ENCODE measurements at regions not wholly inside any gene's neighbourhood (a gene's known extent, or its start where the extent isn't known, plus 50 kb on each side); places are given as distances from the start of the nearest gene placed in this dataset.

DNA sequence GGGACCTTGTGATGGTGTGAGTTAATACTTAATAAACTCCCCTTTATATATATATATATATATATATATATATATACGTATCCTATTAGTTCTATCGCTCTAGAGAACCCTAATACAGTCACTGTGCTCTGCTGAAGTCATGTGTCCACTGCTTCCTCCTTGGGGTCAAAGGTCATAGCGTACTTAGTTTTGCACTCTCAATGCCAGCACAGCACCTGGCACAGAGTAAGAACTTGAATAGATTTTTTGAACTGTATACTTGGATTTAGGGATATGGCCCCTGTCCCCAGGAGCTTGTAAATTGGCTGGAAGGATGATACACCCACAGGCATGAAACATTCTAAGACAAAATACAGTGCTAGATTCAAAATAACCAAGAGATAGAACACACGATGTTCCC, 58.9 kb upstream of the PLXNA4 start:
- H3K4me3 ChIP-seq (ENCODE audit: low read length): no peak overlapping the region
- no peak overlapping the region for H3K4me2 ChIP-seq (ENCODE audit: low read length)
- no peaks in the 10 kb centered on the region for H3K9me2 ChIP-seq (ENCODE audit: insufficient read depth, low read length)
- H4K20me1 ChIP-seq (ENCODE audit: insufficient read depth): no peaks in the 10 kb centered on the region
- no peak overlapping the region for H3K27ac ChIP-seq (ENCODE audit: low read length)
- H3K27me3 ChIP-seq (ENCODE audit: insufficient read depth, low read depth, low read length): no peaks in the 10 kb centered on the region
- no peaks in the 10 kb centered on the region for H3F3A ChIP-seq (ENCODE audit: insufficient read depth, low read length, poor library complexity, severe bottlenecking)
- H3K79me2 ChIP-seq (replicated peaks; ENCODE audit: insufficient read depth, low read length): no peaks in the 10 kb centered on the region
- no peak overlapping the region for H3K9ac ChIP-seq (ENCODE audit: low read length)
- no peaks in the 10 kb centered on the region for H3K9me3 ChIP-seq (ENCODE audit: low read length)
- no peaks in the 10 kb centered on the region for H3K36me3 ChIP-seq (ENCODE audit: insufficient read depth, low read length)
- TF ChIP-seq EP300 (conservative IDR thresholded peaks at IDR 0.05; ENCODE audit: poor library complexity, severe bottlenecking) (no peak), SMC3 (conservative IDR thresholded peaks at IDR 0.05; ENCODE audit: poor library complexity) (no peak), POLR2AphosphoS5 (IDR thresholded peaks at IDR 0.05) (no peak), TAF1 (IDR thresholded peaks at IDR 0.05; ENCODE audit: low read depth) (no peak), EZH2 (IDR thresholded peaks at IDR 0.05; ENCODE audit: borderline replicate concordance, insufficient read depth, low read length, poor library complexity, severe bottlenecking) (no peak), RAD21 (conservative IDR thresholded peaks at IDR 0.05) (no peak), MXI1 (conservative IDR thresholded peaks at IDR 0.05; ENCODE audit: poor library complexity, severe bottlenecking) (no peak)
- TF ChIP-seq, protein P1, sequence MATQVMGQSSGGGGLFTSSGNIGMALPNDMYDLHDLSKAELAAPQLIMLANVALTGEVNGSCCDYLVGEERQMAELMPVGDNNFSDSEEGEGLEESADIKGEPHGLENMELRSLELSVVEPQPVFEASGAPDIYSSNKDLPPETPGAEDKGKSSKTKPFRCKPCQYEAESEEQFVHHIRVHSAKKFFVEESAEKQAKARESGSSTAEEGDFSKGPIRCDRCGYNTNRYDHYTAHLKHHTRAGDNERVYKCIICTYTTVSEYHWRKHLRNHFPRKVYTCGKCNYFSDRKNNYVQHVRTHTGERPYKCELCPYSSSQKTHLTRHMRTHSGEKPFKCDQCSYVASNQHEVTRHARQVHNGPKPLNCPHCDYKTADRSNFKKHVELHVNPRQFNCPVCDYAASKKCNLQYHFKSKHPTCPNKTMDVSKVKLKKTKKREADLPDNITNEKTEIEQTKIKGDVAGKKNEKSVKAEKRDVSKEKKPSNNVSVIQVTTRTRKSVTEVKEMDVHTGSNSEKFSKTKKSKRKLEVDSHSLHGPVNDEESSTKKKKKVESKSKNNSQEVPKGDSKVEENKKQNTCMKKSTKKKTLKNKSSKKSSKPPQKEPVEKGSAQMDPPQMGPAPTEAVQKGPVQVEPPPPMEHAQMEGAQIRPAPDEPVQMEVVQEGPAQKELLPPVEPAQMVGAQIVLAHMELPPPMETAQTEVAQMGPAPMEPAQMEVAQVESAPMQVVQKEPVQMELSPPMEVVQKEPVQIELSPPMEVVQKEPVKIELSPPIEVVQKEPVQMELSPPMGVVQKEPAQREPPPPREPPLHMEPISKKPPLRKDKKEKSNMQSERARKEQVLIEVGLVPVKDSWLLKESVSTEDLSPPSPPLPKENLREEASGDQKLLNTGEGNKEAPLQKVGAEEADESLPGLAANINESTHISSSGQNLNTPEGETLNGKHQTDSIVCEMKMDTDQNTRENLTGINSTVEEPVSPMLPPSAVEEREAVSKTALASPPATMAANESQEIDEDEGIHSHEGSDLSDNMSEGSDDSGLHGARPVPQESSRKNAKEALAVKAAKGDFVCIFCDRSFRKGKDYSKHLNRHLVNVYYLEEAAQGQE (IDR thresholded peaks at IDR 0.05; ENCODE audit: borderline replicate concordance): no peak
- TF ChIP-seq, protein P2, sequence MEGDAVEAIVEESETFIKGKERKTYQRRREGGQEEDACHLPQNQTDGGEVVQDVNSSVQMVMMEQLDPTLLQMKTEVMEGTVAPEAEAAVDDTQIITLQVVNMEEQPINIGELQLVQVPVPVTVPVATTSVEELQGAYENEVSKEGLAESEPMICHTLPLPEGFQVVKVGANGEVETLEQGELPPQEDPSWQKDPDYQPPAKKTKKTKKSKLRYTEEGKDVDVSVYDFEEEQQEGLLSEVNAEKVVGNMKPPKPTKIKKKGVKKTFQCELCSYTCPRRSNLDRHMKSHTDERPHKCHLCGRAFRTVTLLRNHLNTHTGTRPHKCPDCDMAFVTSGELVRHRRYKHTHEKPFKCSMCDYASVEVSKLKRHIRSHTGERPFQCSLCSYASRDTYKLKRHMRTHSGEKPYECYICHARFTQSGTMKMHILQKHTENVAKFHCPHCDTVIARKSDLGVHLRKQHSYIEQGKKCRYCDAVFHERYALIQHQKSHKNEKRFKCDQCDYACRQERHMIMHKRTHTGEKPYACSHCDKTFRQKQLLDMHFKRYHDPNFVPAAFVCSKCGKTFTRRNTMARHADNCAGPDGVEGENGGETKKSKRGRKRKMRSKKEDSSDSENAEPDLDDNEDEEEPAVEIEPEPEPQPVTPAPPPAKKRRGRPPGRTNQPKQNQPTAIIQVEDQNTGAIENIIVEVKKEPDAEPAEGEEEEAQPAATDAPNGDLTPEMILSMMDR (IDR thresholded peaks at IDR 0.05; ENCODE audit: poor library complexity, severe bottlenecking): no peak
- H2AFZ ChIP-seq (ENCODE audit: low read depth, low read length): no peak overlapping the region

DNA sequence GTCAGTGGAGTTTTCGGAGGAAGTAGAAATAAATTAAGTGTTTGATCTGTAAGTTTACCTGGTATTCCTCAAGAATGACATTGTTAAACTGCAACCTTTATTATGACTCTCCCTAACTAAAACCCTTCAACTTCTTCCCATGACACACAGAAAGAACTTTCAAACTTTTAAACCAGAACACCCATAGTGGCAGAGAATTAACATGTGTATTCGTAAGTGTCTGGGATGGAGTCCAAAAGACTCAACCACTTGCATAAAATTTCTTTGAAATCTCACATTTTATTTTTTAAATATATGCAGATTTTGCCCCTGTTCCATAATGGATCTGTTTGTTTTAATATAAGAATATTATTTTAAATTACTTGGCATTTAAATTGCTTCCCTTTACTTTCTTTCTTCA, 54.6 kb upstream of the PLXNA4 start:
- H3F3A ChIP-seq (ENCODE audit: insufficient read depth, low read length, poor library complexity, severe bottlenecking): no peaks in the 10 kb centered on the region
- no peak overlapping the region for H3K4me2 ChIP-seq (ENCODE audit: low read length)
- H3K9me3 ChIP-seq (ENCODE audit: low read length): no peaks in the 10 kb centered on the region
- H3K79me2 ChIP-seq (replicated peaks; ENCODE audit: insufficient read depth, low read length): no peaks in the 10 kb centered on the region
- H2AFZ ChIP-seq (ENCODE audit: low read depth, low read length): no peak overlapping the region
- no peaks in the 10 kb centered on the region for H4K20me1 ChIP-seq (ENCODE audit: insufficient read depth)
- no peaks in the 10 kb centered on the region for H3K36me3 ChIP-seq (ENCODE audit: insufficient read depth, low read length)
- no peaks in the 10 kb centered on the region for H3K27me3 ChIP-seq (ENCODE audit: insufficient read depth, low read depth, low read length)
- no peak overlapping the region for H3K9ac ChIP-seq (ENCODE audit: low read length)
- H3K9me2 ChIP-seq (ENCODE audit: insufficient read depth, low read length): no peaks in the 10 kb centered on the region
- no peak overlapping the region for H3K27ac ChIP-seq (ENCODE audit: low read length)
- no peak for TF ChIP-seq POLR2AphosphoS5 (IDR thresholded peaks at IDR 0.05)
- TF ChIP-seq RAD21 (conservative IDR thresholded peaks at IDR 0.05): no peak
- no peak for TF ChIP-seq MXI1 (conservative IDR thresholded peaks at IDR 0.05; ENCODE audit: poor library complexity, severe bottlenecking)
- TF ChIP-seq SMC3 (conservative IDR thresholded peaks at IDR 0.05; ENCODE audit: poor library complexity): no peak
- H3K4me3 ChIP-seq (ENCODE audit: low read length): no peak overlapping the region

Data from neural cell (in vitro differentiated cells).